ENCODE measurements at regions not wholly inside any gene's neighbourhood (a gene's known extent, or its start where the extent isn't known, plus 50 kb on each side); places are given as distances from the start of the nearest gene placed in this dataset.
"Not testable (repeated sequence)": the region's sequence is repeated elsewhere in the genome, so short reads cannot be mapped to it uniquely, and the experiment has no call there.

GRCh38 chr22:49511393-49512189, 316.1 kb downstream of the BRD1 start:
- H3K9me3 ChIP-seq (ENCODE audit: control insufficient read depth in 1 of 2, insufficient read depth in 1 of 2, low read depth in 1 of 2, low read length in 2 of 2); H2AFZ ChIP-seq (ENCODE audit: low read depth, low read length, poor library complexity, severe bottlenecking); DNase-seq (ENCODE audit: low read depth, low spot score); H3K4me2 ChIP-seq (ENCODE audit: low read length); CTCF ChIA-PET; RAD21 ChIA-PET (ENCODE audit: low non-redundant PET in 1 of 2, low total read pairs in 2 of 2, uncharacterized antibody in 2 of 2, unreplicated experiment in 2 of 2); H3K27ac ChIP-seq (ENCODE audit: low read depth, low read length); H4K20me1 ChIP-seq (ENCODE audit: insufficient read depth); BruUV-seq (replicated peaks); H3K36me3 ChIP-seq (ENCODE audit: control insufficient read depth in 1 of 2, insufficient read depth in 2 of 2, low read length in 2 of 2); H3K79me2 ChIP-seq (ENCODE audit: insufficient read depth, low read length); H3K9me2 ChIP-seq (ENCODE audit: insufficient read depth); H3K27me3 ChIP-seq (ENCODE audit: insufficient read depth, low read length); intact Hi-C loops (cut with micrococcal nuclease); H3K4me3 ChIP-seq (replicated peaks in 1 of 2; ENCODE audit: low read depth in 1 of 2, low read length in 2 of 2); H3K9ac ChIP-seq (ENCODE audit: low read length); H3K4me1 ChIP-seq (ENCODE audit: control insufficient read depth in 1 of 2, insufficient read depth in 2 of 2, low read length in 2 of 2); POLR2A ChIA-PET; ATAC-seq: not testable (repeated sequence)
- peak; percentile 25; the same call in 1 of the 2 replicates for TF ChIP-seq ELF1 (IDR thresholded peaks at IDR 0.05; ENCODE audit: borderline replicate concordance, low read depth)

- Histone ChIP-seq H3K4me1 (ENCODE audit: control insufficient read depth in 1 of 2, insufficient read depth in 2 of 2, low read length in 2 of 2) (no peaks in the 10 kb centered on the region), H3K4me2 (ENCODE audit: low read length) (no peak overlapping the region), H3K9me3 (ENCODE audit: control insufficient read depth in 1 of 2, insufficient read depth in 1 of 2, low read depth in 1 of 2, low read length in 2 of 2) (peaks cover 8 to 9% of the 10 kb centered on the region in 2 experiments; a peak in 2 of 4 replicates), H3K27ac (ENCODE audit: low read depth, low read length) (no peak overlapping the region), H3K4me3 (replicated peaks in 1 of 2; ENCODE audit: low read depth in 1 of 2, low read length in 2 of 2) (no peak overlapping the region), H3K27me3 (ENCODE audit: insufficient read depth, low read length) (no peaks in the 10 kb centered on the region), H3K36me3 (ENCODE audit: control insufficient read depth in 1 of 2, insufficient read depth in 2 of 2, low read length in 2 of 2) (peaks cover 0 to 5% of the 10 kb centered on the region in 2 experiments; a peak in 1 of 4 replicates), H2AFZ (ENCODE audit: low read depth, low read length, poor library complexity, severe bottlenecking) (no peak overlapping the region), H4K20me1 (ENCODE audit: insufficient read depth) (no peaks in the 10 kb centered on the region), H3K9me2 (ENCODE audit: insufficient read depth) (no peaks in the 10 kb centered on the region), H3K79me2 (ENCODE audit: insufficient read depth, low read length) (no peaks in the 10 kb centered on the region), H3K9ac (ENCODE audit: low read length) (no peak overlapping the region)
- BruUV-seq (replicated peaks), result no TSS peak
- RAD21 ChIA-PET (ENCODE audit: low non-redundant PET in 1 of 2, low total read pairs in 2 of 2, uncharacterized antibody in 2 of 2, unreplicated experiment in 2 of 2), result no interaction called here
- POLR2A ChIA-PET, result no interaction called here
- CTCF ChIA-PET, result no interaction called here
- ATAC-seq, result no peak
- intact Hi-C loops (cut with micrococcal nuclease), result no loop called here
- TF ChIP-seq RAD21 (IDR thresholded peaks at IDR 0.05; ENCODE audit: low read depth) (no peak), SRF (IDR thresholded peaks at IDR 0.05; ENCODE audit: low read depth) (no peak), EGR1 (IDR thresholded peaks at IDR 0.05; ENCODE audit: low read depth) (no peak), ELF1 (IDR thresholded peaks at IDR 0.05; ENCODE audit: borderline replicate concordance, low read depth) (no peak), SIN3A (IDR thresholded peaks at IDR 0.05; ENCODE audit: low read depth) (no peak), JUND (IDR thresholded peaks at IDR 0.05) (no peak), ZFX (IDR thresholded peaks at IDR 0.05) (no peak), SP1 (IDR thresholded peaks at IDR 0.05; ENCODE audit: low read depth) (no peak), MAX (IDR thresholded peaks at IDR 0.05) (no peak), FOSL1 (IDR thresholded peaks at IDR 0.05; ENCODE audit: low read depth) (no peak), CEBPB (IDR thresholded peaks at IDR 0.05; ENCODE audit: low read depth) (no peak), POLR2A (IDR thresholded peaks at IDR 0.05; ENCODE audit: borderline replicate concordance, extremely low read depth, insufficient read depth, insufficient read length) (no peak), ATF3 (IDR thresholded peaks at IDR 0.05) (no peak), REST (IDR thresholded peaks at IDR 0.05; ENCODE audit: low read depth) (no peak), CTCF (IDR thresholded peaks at IDR 0.05 in 2 of 3, conservative IDR thresholded peaks at IDR 0.05 in 1 of 3; ENCODE audit: borderline replicate concordance in 1 of 3, insufficient read depth in 1 of 3, low read depth in 2 of 3, low read length in 2 of 3) (no peak)
- no peak for DNase-seq (ENCODE audit: low read depth, low spot score)
Observed at GRCh38 chr22:49510718-49511117, 317.0 kb downstream of the BRD1 start.
